ENCODE measurements at regions not wholly inside any gene's neighbourhood (a gene's known extent, or its start where the extent isn't known, plus 50 kb on each side); places are given as distances from the start of the nearest gene placed in this dataset.

GRCh38 chr20:20820785-20821483 is 108.5 kb upstream of the RALGAPA2 start:
- TF ChIP-seq MEIS1 (CRISPR knock-in tag; IDR thresholded peaks at IDR 0.05; ENCODE audit: borderline replicate concordance) (no peak), NR2F2 (IDR thresholded peaks at IDR 0.05; ENCODE audit: borderline replicate concordance, low read depth) (no peak), ZBTB21 (CRISPR knock-in tag; IDR thresholded peaks at IDR 0.05) (no peak), ZNF556 (CRISPR knock-in tag; IDR thresholded peaks at IDR 0.05; ENCODE audit: borderline replicate concordance) (no peak), KLF9 (CRISPR knock-in tag; IDR thresholded peaks at IDR 0.05; ENCODE audit: low read depth) (no peak), HNF1A (IDR thresholded peaks at IDR 0.05; ENCODE audit: low read depth) (no peak), HNF1A (CRISPR knock-in tag; IDR thresholded peaks at IDR 0.05; ENCODE audit: borderline replicate concordance) (no peak), NR3C1 (CRISPR knock-in tag; IDR thresholded peaks at IDR 0.05) (no peak), DDIT3 (CRISPR knock-in tag; IDR thresholded peaks at IDR 0.05) (no peak)
